ENCODE measurements at regions not wholly inside any gene's neighbourhood (a gene's known extent, or its start where the extent isn't known, plus 50 kb on each side); places are given as distances from the start of the nearest gene placed in this dataset.

DNA sequence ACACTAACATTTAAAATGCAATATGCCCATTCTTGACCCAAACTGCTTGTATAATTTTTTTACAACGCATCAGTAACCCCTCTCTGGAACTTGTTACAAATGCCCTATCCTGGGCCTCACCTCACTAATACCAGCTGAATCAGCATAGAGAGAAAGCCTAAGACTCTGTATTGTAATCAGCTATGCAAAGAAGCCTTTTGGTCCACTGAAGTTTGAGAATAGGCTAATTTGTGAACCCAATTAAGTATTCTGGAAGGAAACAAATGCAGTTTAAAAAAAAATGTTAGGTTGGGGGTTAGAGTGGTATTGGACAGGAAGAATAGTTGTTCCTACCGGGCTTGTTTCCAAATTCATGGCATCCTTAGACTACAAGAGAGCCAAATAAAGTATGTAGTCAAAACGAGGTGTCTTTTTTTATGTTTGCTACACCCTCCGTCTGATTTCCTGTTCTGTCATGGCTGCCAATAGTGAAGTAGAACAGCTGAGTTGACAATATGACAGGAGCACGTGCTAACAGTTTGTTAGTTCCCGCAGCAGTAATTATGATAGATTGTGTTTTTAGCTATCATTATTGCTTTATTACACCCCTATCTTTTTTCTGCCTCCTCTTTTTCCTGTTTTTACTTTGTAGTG lies 1048.7 kb upstream of the NUDT12 start:
- Histone ChIP-seq H3K27ac (no peak overlapping the region), H3K27me3 (no peaks in the 10 kb centered on the region), H3K36me3 (no peaks in the 10 kb centered on the region), H3K4me1 (ENCODE audit: control insufficient read depth in 1 of 2, insufficient read depth in 1 of 2, low read depth in 1 of 2, low read length in 1 of 2) (no peaks in the 10 kb centered on the region), H3K9me3 (no peaks in the 10 kb centered on the region), H3K4me3 (ENCODE audit: low read depth in 1 of 2, low read length in 1 of 2) (no peak overlapping the region)
- TF ChIP-seq, protein P1, sequence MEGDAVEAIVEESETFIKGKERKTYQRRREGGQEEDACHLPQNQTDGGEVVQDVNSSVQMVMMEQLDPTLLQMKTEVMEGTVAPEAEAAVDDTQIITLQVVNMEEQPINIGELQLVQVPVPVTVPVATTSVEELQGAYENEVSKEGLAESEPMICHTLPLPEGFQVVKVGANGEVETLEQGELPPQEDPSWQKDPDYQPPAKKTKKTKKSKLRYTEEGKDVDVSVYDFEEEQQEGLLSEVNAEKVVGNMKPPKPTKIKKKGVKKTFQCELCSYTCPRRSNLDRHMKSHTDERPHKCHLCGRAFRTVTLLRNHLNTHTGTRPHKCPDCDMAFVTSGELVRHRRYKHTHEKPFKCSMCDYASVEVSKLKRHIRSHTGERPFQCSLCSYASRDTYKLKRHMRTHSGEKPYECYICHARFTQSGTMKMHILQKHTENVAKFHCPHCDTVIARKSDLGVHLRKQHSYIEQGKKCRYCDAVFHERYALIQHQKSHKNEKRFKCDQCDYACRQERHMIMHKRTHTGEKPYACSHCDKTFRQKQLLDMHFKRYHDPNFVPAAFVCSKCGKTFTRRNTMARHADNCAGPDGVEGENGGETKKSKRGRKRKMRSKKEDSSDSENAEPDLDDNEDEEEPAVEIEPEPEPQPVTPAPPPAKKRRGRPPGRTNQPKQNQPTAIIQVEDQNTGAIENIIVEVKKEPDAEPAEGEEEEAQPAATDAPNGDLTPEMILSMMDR (IDR thresholded peaks at IDR 0.05) = no peak

DNA sequence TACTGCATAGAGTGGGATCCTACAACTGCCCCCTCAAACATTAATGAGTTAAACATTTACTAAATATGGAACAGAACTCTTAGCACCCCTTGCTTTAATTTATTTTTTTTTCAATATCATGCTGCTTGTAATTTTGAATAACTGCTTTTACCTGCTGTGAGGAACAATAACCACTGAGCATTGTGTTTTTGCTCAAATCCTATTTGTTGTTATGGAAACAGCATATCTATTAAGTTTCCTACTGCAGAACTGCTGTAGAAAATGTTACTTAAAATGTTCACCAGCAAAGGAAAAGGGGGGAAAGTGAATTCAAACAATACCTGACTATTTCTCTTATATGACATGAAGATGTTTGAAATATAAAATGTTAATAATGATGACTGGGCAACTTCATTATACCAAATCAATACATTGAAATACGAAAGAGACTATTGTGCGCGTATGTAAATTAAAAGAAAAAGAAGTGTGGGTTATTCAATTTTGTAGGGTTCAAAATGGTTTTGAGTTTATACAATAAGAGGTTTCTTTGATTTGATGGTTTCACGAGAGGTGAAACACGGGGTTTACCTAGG lies 1043.8 kb upstream of the NUDT12 start:
- Histone ChIP-seq H3K27me3 (no peaks in the 10 kb centered on the region), H3K4me1 (ENCODE audit: control insufficient read depth in 1 of 2, insufficient read depth in 1 of 2, low read depth in 1 of 2, low read length in 1 of 2) (no peaks in the 10 kb centered on the region), H3K36me3 (no peaks in the 10 kb centered on the region), H3K4me3 (ENCODE audit: low read depth in 1 of 2, low read length in 1 of 2) (no peak overlapping the region), H3K27ac (no peak overlapping the region), H3K9me3 (no peaks in the 10 kb centered on the region)
- TF ChIP-seq, protein P1 (IDR thresholded peaks at IDR 0.05) = no peak

DNA sequence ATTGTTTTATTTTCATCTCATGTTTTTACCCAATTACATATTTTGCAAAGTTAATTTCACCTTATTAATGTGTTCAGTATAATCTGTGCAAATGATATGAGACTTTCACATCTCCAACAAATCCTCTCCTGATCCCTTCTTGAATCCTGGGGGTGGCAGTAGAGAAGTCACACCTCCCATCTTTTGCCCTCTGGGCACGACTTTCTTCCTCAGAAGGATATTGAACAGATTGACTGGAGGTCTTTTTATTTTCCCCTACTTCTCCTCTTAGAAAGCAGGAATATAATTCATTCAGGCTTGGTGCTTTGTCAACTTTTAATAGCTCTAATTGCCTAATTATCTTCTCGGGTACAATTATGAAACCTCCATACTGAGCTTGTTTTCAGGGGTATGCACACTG lies 1037.1 kb upstream of the NUDT12 start:
- no peaks in the 10 kb centered on the region for H3K27me3 ChIP-seq
- H3K9me3 ChIP-seq = no peaks in the 10 kb centered on the region
- no peaks in the 10 kb centered on the region for H3K4me1 ChIP-seq (ENCODE audit: control insufficient read depth in 1 of 2, insufficient read depth in 1 of 2, low read depth in 1 of 2, low read length in 1 of 2)
- no peak overlapping the region for H3K27ac ChIP-seq
- TF ChIP-seq, protein P1 (IDR thresholded peaks at IDR 0.05) = no peak
- no peaks in the 10 kb centered on the region for H3K36me3 ChIP-seq
- H3K4me3 ChIP-seq (ENCODE audit: low read depth in 1 of 2, low read length in 1 of 2) = no peak overlapping the region

DNA sequence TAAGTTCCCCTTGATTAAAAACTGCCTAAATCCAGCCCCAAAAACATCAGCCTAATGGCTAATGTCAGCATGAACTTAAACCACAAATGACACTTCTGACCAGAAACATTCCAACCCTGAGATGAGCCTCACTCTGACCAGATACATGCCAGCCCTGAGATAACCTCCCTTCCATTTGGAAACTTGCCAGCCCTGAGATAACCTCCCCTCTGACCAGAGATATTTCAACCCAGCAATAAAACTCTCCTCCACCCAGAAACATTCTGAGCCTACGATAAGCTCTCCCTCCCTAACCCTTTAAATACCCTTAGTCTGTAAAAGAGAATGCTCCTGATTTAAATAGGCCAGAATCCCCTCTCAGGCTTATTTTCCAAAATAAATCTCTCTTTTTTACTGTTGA lies 1035.7 kb upstream of the NUDT12 start:
- Histone ChIP-seq H3K27me3 (no peaks in the 10 kb centered on the region), H3K4me3 (ENCODE audit: low read depth in 1 of 2, low read length in 1 of 2) (no peak overlapping the region), H3K9me3 (no peaks in the 10 kb centered on the region), H3K36me3 (no peaks in the 10 kb centered on the region), H3K27ac (no peak overlapping the region), H3K4me1 (ENCODE audit: control insufficient read depth in 1 of 2, insufficient read depth in 1 of 2, low read depth in 1 of 2, low read length in 1 of 2) (no peaks in the 10 kb centered on the region)
- TF ChIP-seq, protein P1 (IDR thresholded peaks at IDR 0.05) = no peak

DNA sequence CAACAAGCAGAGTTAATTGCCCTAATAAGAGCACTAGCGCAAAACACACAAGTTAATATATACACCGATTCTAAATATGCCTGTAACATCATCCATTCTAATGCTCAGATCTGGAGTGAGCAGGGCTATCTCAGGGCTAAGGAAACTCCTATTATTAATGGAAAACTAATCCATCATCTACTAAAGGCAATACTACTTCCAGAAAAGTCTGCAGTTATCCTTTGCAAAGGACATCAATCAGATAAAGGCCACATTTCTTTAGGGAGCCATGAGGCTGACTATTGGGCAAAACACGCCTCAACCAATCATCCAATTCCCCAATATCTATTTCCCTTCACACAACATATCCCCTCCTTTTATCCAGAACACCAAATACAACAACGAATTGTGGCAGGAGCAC lies 1032.3 kb upstream of the NUDT12 start:
- no peaks in the 10 kb centered on the region for H3K9me3 ChIP-seq
- H3K4me1 ChIP-seq (ENCODE audit: control insufficient read depth in 1 of 2, insufficient read depth in 1 of 2, low read depth in 1 of 2, low read length in 1 of 2) = no peaks in the 10 kb centered on the region
- TF ChIP-seq, protein P1 (IDR thresholded peaks at IDR 0.05) = no peak
- H3K27me3 ChIP-seq = no peaks in the 10 kb centered on the region
- H3K36me3 ChIP-seq = no peaks in the 10 kb centered on the region
- H3K4me3 ChIP-seq (ENCODE audit: low read depth in 1 of 2, low read length in 1 of 2) = no peak overlapping the region
- H3K27ac ChIP-seq = no peak overlapping the region

All from neutrophil (primary cell).